Ascending aorta (tissue), 2 donors: ENCODE measurements at regions not wholly inside any gene's neighbourhood (a gene's known extent, or its start where the extent isn't known, plus 50 kb on each side); places are given as distances from the start of the nearest gene placed in this dataset.

Experiments
- DNase-seq, 2 donors: peaks; one replicate each; pipeline ENCODE4 v3.0.0-alpha.2; 2019; ENCODE audit warnings: low spot score in 2 of 2
- H3K27ac ChIP-seq, 2 donors: fragments of 200-600 bp; sonication (generic); one replicate each; pipeline ENCODE4 v1.5.1; 2016 to 2017; ENCODE audit warnings: mild to moderate bottlenecking in 1 of 2
- H3K27me3 ChIP-seq: fragments of 200-600 bp; sonication (generic); one replicate; pipeline ENCODE4 v1.5.1; 2017
- H3K36me3 ChIP-seq, 2 donors: fragments of 200-600 bp; sonication (generic); one replicate each; pipeline ENCODE4 v1.5.1; 2016
- H3K4me1 ChIP-seq, 2 donors: fragments of 200-600 bp; sonication (generic); one replicate each; pipeline ENCODE4 v1.5.1; 2016 to 2017; ENCODE audit warnings: mild to moderate bottlenecking in 1 of 2
- H3K4me3 ChIP-seq, 2 donors: fragments of 200-600 bp; sonication (generic); one replicate each; pipeline ENCODE4 v1.5.1; 2016 to 2017; ENCODE audit warnings: mild to moderate bottlenecking in 1 of 2
- H3K9me3 ChIP-seq, 2 donors: fragments of 200-600 bp; sonication (generic); one replicate each; pipeline ENCODE4 v1.5.1; 2016
- CTCF ChIP-seq, 3 experiments: fragments of 200-600 bp in 2 of 3; fragments of 450-650 bp in 1 of 3; sonication (generic) in 2 of 3; IDR thresholded peaks; one replicate each; pipeline ENCODE4 v1.5.1; 2016 to 2019; ENCODE audit warnings: antibody characterized with exemption in 3 of 3, mild to moderate bottlenecking in 1 of 3, moderate library complexity in 1 of 3
- intact Hi-C: fragments of 100-400 bp; cut with DNase I; formaldehyde crosslinking; loops from one replicate; pipeline ENCODE4 v1.15.1; 2023

GRCh38 chr13:87122551-87122950 lies 548.6 kb upstream of the SLITRK5 start:
- Histone ChIP-seq H3K27ac (no peak overlapping the region), H3K4me3 (no peak overlapping the region), H3K9me3 (no peaks in the 10 kb centered on the region), H3K27me3 (no peaks in the 10 kb centered on the region), H3K4me1 (no peaks in the 10 kb centered on the region), H3K36me3 (no peaks in the 10 kb centered on the region)
- intact Hi-C loops: no loop called here
- DNase-seq: no peak
- TF ChIP-seq CTCF (IDR thresholded peaks at IDR 0.05): no peak

DNA sequence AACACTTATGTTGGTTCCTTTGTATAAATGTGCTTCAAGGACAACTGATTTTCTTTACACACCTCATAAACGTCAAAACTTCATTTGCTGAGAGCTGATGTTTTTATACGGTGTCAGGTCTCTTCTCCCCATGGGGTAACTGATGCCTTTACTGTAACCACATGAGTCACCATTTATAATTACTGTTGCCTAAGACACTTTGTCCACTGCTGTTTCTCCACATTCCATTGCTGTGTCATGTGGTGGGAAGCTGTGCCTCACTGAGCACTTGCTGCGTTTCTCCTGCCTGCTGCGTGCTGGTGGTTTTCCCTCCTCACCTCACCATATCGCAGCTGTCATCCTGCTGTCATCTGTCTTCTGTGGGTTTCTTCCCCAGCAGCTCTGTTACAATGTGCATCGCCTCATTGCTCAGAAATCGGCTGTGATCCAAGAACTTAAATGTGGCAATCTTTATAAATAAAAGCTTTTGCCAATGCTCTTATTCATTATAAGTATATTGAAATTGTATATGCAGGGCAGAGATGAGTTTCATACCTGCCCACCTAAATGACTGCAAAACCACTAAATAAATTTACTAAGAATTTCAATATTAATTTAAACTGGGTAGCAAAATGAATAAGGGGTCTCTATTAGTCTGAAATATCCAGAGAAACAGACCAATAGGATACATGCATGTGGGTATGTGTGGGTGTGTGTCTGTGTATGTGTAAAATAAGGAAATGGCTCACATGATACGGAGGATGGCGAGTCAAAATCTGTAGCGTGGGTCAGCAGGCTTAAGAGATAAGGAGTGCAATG lies 547.0 kb upstream of the SLITRK5 start:
- no peak for DNase-seq
- Histone ChIP-seq H3K27me3 (no peaks in the 10 kb centered on the region), H3K36me3 (no peaks in the 10 kb centered on the region), H3K9me3 (no peaks in the 10 kb centered on the region), H3K4me1 (no peaks in the 10 kb centered on the region), H3K4me3 (no peak overlapping the region), H3K27ac (no peak overlapping the region)
- intact Hi-C loops: no loop called here
- no peak for TF ChIP-seq CTCF (IDR thresholded peaks at IDR 0.05)

- no peaks in the 10 kb centered on the region for H3K27me3 ChIP-seq
- intact Hi-C loops: no loop called here
- H3K27ac ChIP-seq: no peak overlapping the region
- no peaks in the 10 kb centered on the region for H3K4me1 ChIP-seq
- no peak for TF ChIP-seq CTCF (IDR thresholded peaks at IDR 0.05)
- H3K4me3 ChIP-seq: no peak overlapping the region
- H3K36me3 ChIP-seq: no peaks in the 10 kb centered on the region
- DNase-seq: no peak
- no peaks in the 10 kb centered on the region for H3K9me3 ChIP-seq
Observed at GRCh38 chr13:87124785-87125074, 546.4 kb upstream of the SLITRK5 start.

- DNase-seq: no peak
- intact Hi-C loops: no loop called here
Observed at GRCh38 chr13:87128036-87128435, 543.1 kb upstream of the SLITRK5 start.

DNA sequence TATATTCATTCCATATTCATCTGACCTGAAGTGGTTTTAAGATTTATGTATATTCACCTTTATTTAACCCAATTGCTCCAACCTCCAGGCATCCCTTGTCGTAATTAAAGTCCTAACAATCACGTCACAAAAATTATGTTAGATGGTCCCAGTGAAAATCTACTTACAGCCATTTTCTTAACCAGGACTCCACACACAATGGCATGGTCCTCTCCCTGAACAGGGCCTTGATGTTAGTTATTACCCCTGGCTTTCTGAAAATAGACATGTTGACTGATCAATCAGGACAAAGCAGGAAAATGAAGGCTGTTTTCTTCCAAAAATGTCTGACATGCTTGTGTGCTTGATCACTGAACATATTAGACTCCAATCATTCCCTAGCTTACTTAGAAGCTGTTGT lies 542.7 kb upstream of the SLITRK5 start:
- no peak for DNase-seq
- H3K27ac ChIP-seq: no peak overlapping the region

More at GRCh38 chr13:87128036-87128435, 543.1 kb upstream of the SLITRK5 start:
- no peaks in the 10 kb centered on the region for H3K36me3 ChIP-seq
- H3K27ac ChIP-seq: no peak overlapping the region
- no peaks in the 10 kb centered on the region for H3K27me3 ChIP-seq
- no peaks in the 10 kb centered on the region for H3K4me1 ChIP-seq
- TF ChIP-seq CTCF (IDR thresholded peaks at IDR 0.05): no peak
- H3K9me3 ChIP-seq: no peaks in the 10 kb centered on the region
- H3K4me3 ChIP-seq: no peak overlapping the region

More for the DNA sequence above, 542.7 kb upstream of the SLITRK5 start:
- no peaks in the 10 kb centered on the region for H3K27me3 ChIP-seq
- H3K4me3 ChIP-seq: no peak overlapping the region
- H3K4me1 ChIP-seq: no peaks in the 10 kb centered on the region
- H3K36me3 ChIP-seq: no peaks in the 10 kb centered on the region
- TF ChIP-seq CTCF (IDR thresholded peaks at IDR 0.05): no peak
- no peaks in the 10 kb centered on the region for H3K9me3 ChIP-seq
- intact Hi-C loops: no loop called here
